SK-N-SH (cell line): ENCODE measurements at regions not wholly inside any gene's neighbourhood (a gene's known extent, or its start where the extent isn't known, plus 50 kb on each side); places are given as distances from the start of the nearest gene placed in this dataset.

ENCODE experiments used
- EZH2phosphoT487 ChIP-seq: fragments of 200-600 bp; sonication (generic); IDR thresholded peaks from 2 replicates; pipeline ENCODE4 v1.6.1; 2017; ENCODE audit warnings: low read depth, mixed run types, mild to moderate bottlenecking, antibody characterized with exemption, moderate library complexity, borderline replicate concordance
- POLR2AphosphoS5 ChIP-seq: IDR thresholded peaks from 2 replicates; pipeline ENCODE4 v1.6.1; 2012; ENCODE audit warnings: low read depth, low read length
- RCOR1 ChIP-seq: fragments of 150-350 bp; IDR thresholded peaks from 2 replicates; pipeline ENCODE4 v1.6.1; 2017; ENCODE audit warnings: antibody characterized with exemption, low read length
- SMC3 ChIP-seq: IDR thresholded peaks from 2 replicates; pipeline ENCODE4 v1.6.1; 2012; ENCODE audit warnings: low read depth, low read length, improper control_type of control experiment
- TF ChIP-seq, protein P1 (sequence below): fragments of 200-600 bp; sonication (generic); IDR thresholded peaks from 2 replicates; pipeline ENCODE4 v1.6.1; 2017; ENCODE audit warnings: antibody characterized with exemption, mild to moderate bottlenecking, moderate library complexity

DNA sequence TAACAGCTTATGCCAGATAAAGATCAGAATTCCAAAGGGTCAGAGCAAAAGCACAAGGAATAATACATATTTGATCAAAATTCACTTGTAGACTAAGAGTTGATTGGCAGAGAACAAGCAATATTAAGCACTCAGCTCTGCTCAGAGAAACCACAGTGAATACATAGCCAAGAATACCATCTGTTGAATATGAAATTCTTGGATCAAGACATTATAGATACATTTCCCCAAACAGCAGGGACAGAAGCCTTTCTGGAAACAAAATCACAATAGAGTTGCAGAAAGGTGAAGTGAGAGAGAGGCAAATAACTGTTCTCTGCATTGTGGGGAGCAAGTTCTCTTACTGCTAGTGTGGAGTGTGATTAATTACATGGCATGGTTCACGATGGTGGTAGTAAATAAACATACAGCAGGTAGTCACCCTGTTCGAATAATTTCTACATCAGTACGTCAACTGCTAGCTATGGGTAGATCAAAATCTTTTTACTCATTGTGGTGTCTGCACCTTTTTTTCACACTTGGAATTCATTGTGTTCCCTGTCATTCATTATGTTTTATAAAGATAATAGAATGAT is 366.7 kb downstream of the PCDH7 start:
- TF ChIP-seq, protein P1, sequence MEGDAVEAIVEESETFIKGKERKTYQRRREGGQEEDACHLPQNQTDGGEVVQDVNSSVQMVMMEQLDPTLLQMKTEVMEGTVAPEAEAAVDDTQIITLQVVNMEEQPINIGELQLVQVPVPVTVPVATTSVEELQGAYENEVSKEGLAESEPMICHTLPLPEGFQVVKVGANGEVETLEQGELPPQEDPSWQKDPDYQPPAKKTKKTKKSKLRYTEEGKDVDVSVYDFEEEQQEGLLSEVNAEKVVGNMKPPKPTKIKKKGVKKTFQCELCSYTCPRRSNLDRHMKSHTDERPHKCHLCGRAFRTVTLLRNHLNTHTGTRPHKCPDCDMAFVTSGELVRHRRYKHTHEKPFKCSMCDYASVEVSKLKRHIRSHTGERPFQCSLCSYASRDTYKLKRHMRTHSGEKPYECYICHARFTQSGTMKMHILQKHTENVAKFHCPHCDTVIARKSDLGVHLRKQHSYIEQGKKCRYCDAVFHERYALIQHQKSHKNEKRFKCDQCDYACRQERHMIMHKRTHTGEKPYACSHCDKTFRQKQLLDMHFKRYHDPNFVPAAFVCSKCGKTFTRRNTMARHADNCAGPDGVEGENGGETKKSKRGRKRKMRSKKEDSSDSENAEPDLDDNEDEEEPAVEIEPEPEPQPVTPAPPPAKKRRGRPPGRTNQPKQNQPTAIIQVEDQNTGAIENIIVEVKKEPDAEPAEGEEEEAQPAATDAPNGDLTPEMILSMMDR: no peak
- no peak for TF ChIP-seq POLR2AphosphoS5
- TF ChIP-seq EZH2phosphoT487: no peak
- no peak for TF ChIP-seq SMC3
- no peak for TF ChIP-seq RCOR1
